HEK293T (cell line): ENCODE measurements at regions not wholly inside any gene's neighbourhood (a gene's known extent, or its start where the extent isn't known, plus 50 kb on each side); places are given as distances from the start of the nearest gene placed in this dataset.

Experiments used
- CTCF ChIA-PET: fragments of 350-600 bp; formaldehyde crosslinking; extraction: SDS; loops from one replicate; lab custom pipeline; 2021; ENCODE audit warnings: antibody characterized with exemption, inconsistent platforms; lab: Yijun Ruan, JAX
- POLR2A ChIA-PET: fragments of 350-600 bp; formaldehyde crosslinking; extraction: SDS; loops from one replicate; lab custom pipeline; 2020; ENCODE audit warnings: antibody characterized with exemption, inconsistent platforms; lab: Yijun Ruan, JAX
- DNase-seq: peaks from one replicate; pipeline ENCODE4 v3.0.0; 2012; ENCODE audit warnings: mixed read lengths; ENCODE audit errors: extremely low spot score
- ARNT ChIP-seq: fragments of 450-650 bp; IDR thresholded peaks from 2 replicates; pipeline ENCODE4 v1.6.1; 2017; ENCODE audit warnings: mild to moderate bottlenecking
- BHLHE40 ChIP-seq: fragments of 450-650 bp; IDR thresholded peaks from 2 replicates; pipeline ENCODE4 v1.6.1; 2016; ENCODE audit warnings: mild to moderate bottlenecking, moderate library complexity, borderline replicate concordance
- CTBP1 ChIP-seq: fragments of 450-650 bp; IDR thresholded peaks from 2 replicates; pipeline ENCODE4 v1.6.1; 2016; ENCODE audit warnings: borderline replicate concordance
- ELF4 ChIP-seq: fragments of 450-650 bp; IDR thresholded peaks from 2 replicates; pipeline ENCODE4 v1.6.1; 2017; ENCODE audit warnings: antibody characterized with exemption
- FOXA1 ChIP-seq: fragments of 450-650 bp; IDR thresholded peaks from 2 replicates; pipeline ENCODE4 v1.6.1; 2016; ENCODE audit warnings: mild to moderate bottlenecking
- FOXK2 ChIP-seq: fragments of 450-650 bp; IDR thresholded peaks from 2 replicates; pipeline ENCODE4 v1.6.1; 2016; ENCODE audit warnings: mild to moderate bottlenecking
- FOXM1 ChIP-seq: fragments of 450-650 bp; IDR thresholded peaks from 2 replicates; pipeline ENCODE4 v1.6.1; 2017; ENCODE audit warnings: mild to moderate bottlenecking, borderline replicate concordance
- HDGF ChIP-seq: fragments of 450-650 bp; IDR thresholded peaks from 2 replicates; pipeline ENCODE4 v1.6.1; 2017; ENCODE audit warnings: antibody characterized with exemption, borderline replicate concordance
- L3MBTL2 ChIP-seq: fragments of 450-650 bp; conservative IDR thresholded peaks from 2 replicates; pipeline ENCODE4 v1.6.1; 2016; ENCODE audit warnings: mild to moderate bottlenecking
- LEF1 ChIP-seq: fragments of 450-650 bp; IDR thresholded peaks from 2 replicates; pipeline ENCODE4 v1.6.1; 2017; ENCODE audit warnings: mild to moderate bottlenecking, borderline replicate concordance
- NFRKB ChIP-seq: fragments of 450-650 bp; IDR thresholded peaks from 2 replicates; pipeline ENCODE4 v1.6.1; 2016; ENCODE audit warnings: mild to moderate bottlenecking, moderate library complexity
- SP1 ChIP-seq: fragments of 450-650 bp; IDR thresholded peaks from 2 replicates; pipeline ENCODE4 v1.6.1; 2017
- SUZ12 ChIP-seq: fragments of 450-650 bp; IDR thresholded peaks from 2 replicates; pipeline ENCODE4 v1.6.1; 2016; ENCODE audit warnings: mild to moderate bottlenecking
- TARDBP ChIP-seq: fragments of 450-650 bp; IDR thresholded peaks from 2 replicates; pipeline ENCODE4 v1.6.1; 2016
- ZNF384 ChIP-seq: fragments of 450-650 bp; IDR thresholded peaks from 2 replicates; pipeline ENCODE4 v1.6.1; 2016
- TF ChIP-seq, protein P1 (sequence below): fragments of 450-650 bp; IDR thresholded peaks from 2 replicates; pipeline ENCODE4 v1.6.1; 2016

DNA sequence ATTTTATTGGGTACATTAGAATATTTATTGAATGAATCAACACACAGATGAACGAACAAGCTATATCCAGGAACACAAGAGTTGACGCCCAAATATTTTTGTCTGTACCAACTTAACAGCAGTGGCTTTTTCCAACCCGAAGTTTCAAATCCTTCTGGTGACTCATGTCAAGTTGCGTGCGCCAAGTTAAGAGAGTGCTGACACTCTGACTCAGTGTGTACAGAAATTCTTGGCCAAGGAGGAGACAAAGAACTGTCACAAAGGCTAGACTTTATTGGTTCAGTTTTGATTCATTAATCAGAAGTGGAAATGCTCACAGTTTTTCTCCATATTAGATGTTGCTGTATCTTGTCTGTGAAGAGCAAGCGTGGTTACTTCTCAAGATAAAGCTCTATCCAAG lies 59.6 kb upstream of the TSC22D2 start:
- CTCF ChIA-PET: interaction anchor here (0.7 kb wide), 1 partner anchor 52 kb away, joined by 3 read pairs; no protein-coding TSS in a partner anchor
- TF ChIP-seq CTBP1 (no peak), BHLHE40 (no peak), HDGF (no peak), ARNT (no peak), FOXM1 (no peak), SP1 (no peak), TARDBP (no peak), ZNF384 (no peak), ELF4 (no peak), LEF1 (no peak), FOXK2 (no peak)
- DNase-seq: no peak
- POLR2A ChIA-PET: interaction anchor here (1.2 kb wide), 1 partner anchor 60 kb away, joined by 5 read pairs; no protein-coding TSS in a partner anchor

DNA sequence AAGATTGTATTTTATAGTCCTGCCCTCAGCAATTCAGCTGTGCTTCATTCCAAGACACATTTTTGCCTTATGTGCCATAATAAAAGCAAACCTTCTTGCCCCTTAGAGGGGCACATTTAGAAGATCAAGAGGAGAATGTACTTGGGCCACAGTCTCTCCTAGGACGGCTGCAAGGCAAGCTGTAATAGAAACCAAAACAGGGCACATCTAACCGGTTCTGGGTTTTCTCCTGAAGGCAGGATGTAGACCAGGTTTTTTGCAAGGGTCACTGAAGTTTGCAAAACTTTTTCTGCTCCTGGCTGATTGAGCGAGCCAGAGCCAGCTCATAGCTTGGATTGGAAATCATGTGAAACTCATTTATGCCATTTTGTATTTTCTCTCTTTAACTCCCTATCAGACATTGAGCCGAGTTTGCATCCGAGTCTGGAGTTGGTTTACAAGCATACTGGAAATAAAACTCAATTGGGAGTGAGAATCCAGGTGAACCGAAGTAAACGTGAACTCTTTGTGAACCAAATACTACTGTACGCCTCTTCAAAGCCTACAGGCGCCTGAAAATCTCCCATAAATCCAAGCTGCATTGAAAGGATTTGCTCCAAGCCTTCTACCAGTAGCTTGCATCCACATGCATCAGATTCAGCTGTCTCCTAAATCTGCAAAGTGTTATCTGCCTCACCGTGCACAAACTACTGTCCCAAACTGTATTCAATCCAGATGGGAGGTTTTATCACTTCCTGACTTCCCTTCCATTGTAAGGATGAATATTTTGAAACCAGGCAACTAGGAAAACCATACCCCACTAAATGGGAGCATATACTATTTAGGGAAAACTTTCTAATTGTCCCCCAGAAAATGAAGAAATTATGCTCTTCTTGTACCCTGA lies 60.9 kb upstream of the TSC22D2 start:
- ChIA-PET POLR2A (interaction anchor here (0.7 to 2.0 kb wide), 2 partner anchors 29 to 61 kb away, joined by 3 to 7 read pairs; partner anchors contain the start of gene TSC22D2), CTCF (interaction anchor here (0.9 kb wide), 1 partner anchor 385 kb away, joined by 3 read pairs; no protein-coding TSS in a partner anchor)
- no peak for DNase-seq
- TF ChIP-seq ZNF384: no peak
- no peak for TF ChIP-seq FOXM1
- no peak for TF ChIP-seq BHLHE40
- TF ChIP-seq FOXA1: no peak
- TF ChIP-seq SUZ12: no peak
- TF ChIP-seq CTBP1: no peak
- no peak for TF ChIP-seq SP1
- no peak for TF ChIP-seq HDGF
- no peak for TF ChIP-seq ELF4
- TF ChIP-seq, protein P1, sequence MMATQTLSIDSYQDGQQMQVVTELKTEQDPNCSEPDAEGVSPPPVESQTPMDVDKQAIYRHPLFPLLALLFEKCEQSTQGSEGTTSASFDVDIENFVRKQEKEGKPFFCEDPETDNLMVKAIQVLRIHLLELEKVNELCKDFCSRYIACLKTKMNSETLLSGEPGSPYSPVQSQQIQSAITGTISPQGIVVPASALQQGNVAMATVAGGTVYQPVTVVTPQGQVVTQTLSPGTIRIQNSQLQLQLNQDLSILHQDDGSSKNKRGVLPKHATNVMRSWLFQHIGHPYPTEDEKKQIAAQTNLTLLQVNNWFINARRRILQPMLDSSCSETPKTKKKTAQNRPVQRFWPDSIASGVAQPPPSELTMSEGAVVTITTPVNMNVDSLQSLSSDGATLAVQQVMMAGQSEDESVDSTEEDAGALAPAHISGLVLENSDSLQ: no peak
- TF ChIP-seq L3MBTL2: no peak
- no peak for TF ChIP-seq FOXK2
- TF ChIP-seq TARDBP: no peak
- no peak for TF ChIP-seq LEF1
- no peak for TF ChIP-seq ARNT
- TF ChIP-seq NFRKB: no peak

DNA sequence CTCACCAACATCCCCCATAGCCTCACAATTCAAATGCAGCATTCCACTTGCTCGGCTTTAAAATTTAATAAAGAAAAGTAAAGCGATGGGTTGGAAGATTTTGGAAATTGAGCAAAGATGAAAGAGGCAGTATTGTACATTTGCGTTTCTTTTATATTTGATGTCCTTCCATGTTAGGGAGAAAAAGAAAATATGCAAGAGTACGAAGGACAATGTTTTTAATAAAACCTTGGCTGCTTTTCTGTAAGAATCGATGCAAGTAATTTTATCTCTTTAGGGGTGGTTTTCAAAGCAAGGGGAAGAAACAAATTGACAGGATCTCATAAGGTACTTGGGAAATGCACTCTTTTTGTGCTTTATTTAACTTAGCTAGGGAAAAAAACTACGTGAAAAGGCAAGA lies 61.8 kb upstream of the TSC22D2 start:
- no peak for DNase-seq
- POLR2A ChIA-PET: interaction anchor here (2.0 kb wide), 1 partner anchor 62 kb away, joined by 7 read pairs; the partner anchor contains the start of gene TSC22D2
- CTCF ChIA-PET: no interaction called here
- no peak for TF ChIP-seq TARDBP
- TF ChIP-seq SP1: no peak
- no peak for TF ChIP-seq ZNF384
- TF ChIP-seq CTBP1: no peak
- no peak for TF ChIP-seq SUZ12
- no peak for TF ChIP-seq FOXM1
- no peak for TF ChIP-seq FOXK2
- TF ChIP-seq FOXA1: no peak
- TF ChIP-seq HDGF: no peak
- TF ChIP-seq, protein P1: no peak

DNA sequence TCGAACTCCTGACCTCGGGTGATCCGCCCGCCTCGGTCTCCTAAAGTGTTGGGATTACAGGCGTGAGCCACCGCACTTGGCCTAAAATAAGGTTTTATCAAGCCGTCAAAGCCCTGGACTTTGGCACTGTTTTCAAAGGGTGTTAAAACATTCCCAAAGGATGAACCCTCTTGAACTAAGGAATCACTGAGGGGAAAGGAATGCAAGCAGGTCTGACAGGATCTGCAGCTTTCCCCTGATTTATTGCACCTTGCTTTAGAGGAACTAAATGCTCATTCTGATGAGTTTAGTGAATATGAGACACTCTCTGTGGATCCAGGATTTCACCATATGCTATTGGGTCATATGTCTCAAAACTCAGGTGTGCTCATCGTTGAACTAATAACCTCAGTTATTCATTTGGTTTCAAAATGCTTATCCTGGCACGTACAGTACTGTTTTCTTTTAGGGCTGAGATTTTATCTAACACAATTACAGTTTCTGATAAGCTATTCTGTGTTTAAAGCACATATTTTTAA lies 63.0 kb upstream of the TSC22D2 start:
- TF ChIP-seq SP1: no peak
- TF ChIP-seq, protein P1: peak; percentile 23; the same call in 1 of the 2 replicates
- DNase-seq: no peak
- ChIA-PET POLR2A (no interaction called here), CTCF (interaction anchor here (0.6 to 0.7 kb wide), 3 partner anchors 33 to 59 kb away, joined by 3 to 4 read pairs (median 4); no protein-coding TSS in a partner anchor)

DNA sequence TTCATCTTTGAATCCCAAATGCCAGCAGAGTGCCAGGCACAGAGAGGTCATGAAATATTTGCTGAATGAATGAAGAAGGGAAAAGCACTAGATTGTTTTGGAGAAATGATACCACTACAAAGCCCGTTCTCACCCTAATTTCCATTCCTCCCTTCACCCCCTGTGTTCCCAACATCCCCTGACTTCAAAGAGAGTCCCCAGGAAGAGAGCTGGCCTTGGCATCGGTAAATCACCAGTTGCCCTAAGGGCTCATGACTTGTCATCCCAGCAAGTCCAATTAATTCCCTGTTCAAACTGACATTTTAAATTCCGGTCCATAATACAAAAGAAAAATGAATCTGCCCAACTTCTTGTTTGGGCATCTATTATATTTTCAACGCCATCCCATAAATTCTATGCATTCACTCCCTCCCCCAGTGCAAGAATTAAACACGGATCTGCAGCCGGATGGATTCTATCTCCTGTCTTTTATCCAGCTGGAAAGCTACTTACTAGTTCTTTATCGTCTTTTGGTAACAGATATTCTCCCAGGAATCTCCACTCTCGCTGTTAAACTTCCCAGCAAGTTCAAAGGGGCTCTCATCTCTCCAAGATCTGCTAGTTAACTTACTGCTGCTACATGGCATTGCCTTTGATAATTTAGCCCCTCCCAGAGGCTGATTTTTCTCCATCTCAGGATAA lies 63.9 kb upstream of the TSC22D2 start:
- TF ChIP-seq FOXA1 (no peak), CTBP1 (no peak), LEF1 (no peak), L3MBTL2 (no peak), BHLHE40 (no peak), ELF4 (no peak), ARNT (no peak), SP1 (no peak), FOXK2 (no peak), TARDBP (no peak), HDGF (no peak)
- no peak for DNase-seq
- ChIA-PET CTCF (no interaction called here), POLR2A (no interaction called here)
